ENCODE measurements at regions not wholly inside any gene's neighbourhood (a gene's known extent, or its start where the extent isn't known, plus 50 kb on each side); places are given as distances from the start of the nearest gene placed in this dataset.

DNA sequence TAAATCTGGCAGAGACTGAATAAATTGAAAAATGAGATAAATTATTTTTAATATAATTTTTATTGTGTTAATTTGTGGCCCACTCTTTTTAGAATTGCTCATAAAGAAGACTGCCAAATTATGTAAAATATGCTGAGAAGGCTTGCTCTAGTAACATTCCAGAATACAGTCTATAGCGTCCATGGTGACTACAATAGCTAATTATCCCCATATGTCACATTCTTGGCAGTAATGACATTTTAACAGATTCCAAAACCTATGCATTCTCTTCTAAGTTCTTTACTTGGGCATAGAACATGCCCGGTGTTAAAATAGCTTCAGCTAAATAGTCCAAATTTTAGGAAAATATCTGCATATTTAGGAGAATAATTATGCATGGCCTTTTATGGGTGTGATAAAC is 697.0 kb upstream of the SEMA6A start:
- TF ChIP-seq, protein P1, sequence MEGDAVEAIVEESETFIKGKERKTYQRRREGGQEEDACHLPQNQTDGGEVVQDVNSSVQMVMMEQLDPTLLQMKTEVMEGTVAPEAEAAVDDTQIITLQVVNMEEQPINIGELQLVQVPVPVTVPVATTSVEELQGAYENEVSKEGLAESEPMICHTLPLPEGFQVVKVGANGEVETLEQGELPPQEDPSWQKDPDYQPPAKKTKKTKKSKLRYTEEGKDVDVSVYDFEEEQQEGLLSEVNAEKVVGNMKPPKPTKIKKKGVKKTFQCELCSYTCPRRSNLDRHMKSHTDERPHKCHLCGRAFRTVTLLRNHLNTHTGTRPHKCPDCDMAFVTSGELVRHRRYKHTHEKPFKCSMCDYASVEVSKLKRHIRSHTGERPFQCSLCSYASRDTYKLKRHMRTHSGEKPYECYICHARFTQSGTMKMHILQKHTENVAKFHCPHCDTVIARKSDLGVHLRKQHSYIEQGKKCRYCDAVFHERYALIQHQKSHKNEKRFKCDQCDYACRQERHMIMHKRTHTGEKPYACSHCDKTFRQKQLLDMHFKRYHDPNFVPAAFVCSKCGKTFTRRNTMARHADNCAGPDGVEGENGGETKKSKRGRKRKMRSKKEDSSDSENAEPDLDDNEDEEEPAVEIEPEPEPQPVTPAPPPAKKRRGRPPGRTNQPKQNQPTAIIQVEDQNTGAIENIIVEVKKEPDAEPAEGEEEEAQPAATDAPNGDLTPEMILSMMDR (IDR thresholded peaks at IDR 0.05), result no peak
- no peak for TF ChIP-seq POLR2A (IDR thresholded peaks at IDR 0.05)

Data from Peyer's patch (tissue), 4 donors.